Dendritic cell treated with granulocyte-macrophage colony-stimulating factor and Interleukin-4, amounts not matched to agents 40 ng/mL and 50 ng/mL, for 4 days (primary cell): ENCODE measurements at regions not wholly inside any gene's neighbourhood (a gene's known extent, or its start where the extent isn't known, plus 50 kb on each side); places are given as distances from the start of the nearest gene placed in this dataset.

Experiments
- H3K27ac Mint-ChIP-seq: one replicate; pipeline ENCODE4 v1.8.0; 2022; ENCODE audit warnings: mild to moderate bottlenecking, mixed read lengths
- H3K27me3 Mint-ChIP-seq: one replicate; pipeline ENCODE4 v1.8.0; 2022; ENCODE audit warnings: mild to moderate bottlenecking, mixed read lengths
- H3K36me3 Mint-ChIP-seq: one replicate; pipeline ENCODE4 v1.8.0; 2022; ENCODE audit warnings: low read depth, mixed read lengths
- H3K4me1 Mint-ChIP-seq: one replicate; pipeline ENCODE4 v1.8.0; 2022; ENCODE audit warnings: low read depth, mixed read lengths
- H3K4me3 Mint-ChIP-seq: one replicate; pipeline ENCODE4 v1.8.0; 2022; ENCODE audit warnings: mild to moderate bottlenecking, moderate library complexity, mixed read lengths
- H3K9me3 Mint-ChIP-seq: one replicate; pipeline ENCODE4 v1.8.0; 2022; ENCODE audit warnings: mixed read lengths
- intact Hi-C: fragments of 100-400 bp; cut with micrococcal nuclease; formaldehyde crosslinking; loops from one replicate; pipeline ENCODE4 v1.15.0; 2022

GRCh38 chr21:22710721-22711120 lies 1712.5 kb downstream of the NCAM2 start:
- intact Hi-C loops, result no loop called here
- Mint-ChIP-seq H3K9me3 (peaks cover 9% of the 10 kb centered on the region), H3K27me3 (no peaks in the 10 kb centered on the region), H3K27ac (no peak overlapping the region), H3K4me1 (no peaks in the 10 kb centered on the region), H3K4me3 (no peak overlapping the region), H3K36me3 (no peaks in the 10 kb centered on the region)

- Mint-ChIP-seq H3K27ac (no peak overlapping the region), H3K27me3 (no peaks in the 10 kb centered on the region), H3K9me3 (peaks cover 16% of the 10 kb centered on the region), H3K4me1 (no peaks in the 10 kb centered on the region), H3K4me3 (no peak overlapping the region), H3K36me3 (no peaks in the 10 kb centered on the region)
- intact Hi-C loops, result no loop called here
Measured at GRCh38 chr21:22711636-22712035, 1713.4 kb downstream of the NCAM2 start.

- H3K4me1 Mint-ChIP-seq, result no peaks in the 10 kb centered on the region
- H3K27ac Mint-ChIP-seq, result no peak overlapping the region
- intact Hi-C loops, result no loop called here
- H3K9me3 Mint-ChIP-seq, result peaks cover 39% of the 10 kb centered on the region
- H3K4me3 Mint-ChIP-seq, result no peak overlapping the region
- H3K36me3 Mint-ChIP-seq, result no peaks in the 10 kb centered on the region
- H3K27me3 Mint-ChIP-seq, result no peaks in the 10 kb centered on the region
Measured at GRCh38 chr21:22725436-22725835, 1727.2 kb downstream of the NCAM2 start.

GRCh38 chr21:22728091-22728490 lies 1729.9 kb downstream of the NCAM2 start:
- Mint-ChIP-seq H3K36me3 (no peaks in the 10 kb centered on the region), H3K9me3 (peaks cover 60% of the 10 kb centered on the region), H3K27me3 (no peaks in the 10 kb centered on the region), H3K27ac (no peak overlapping the region), H3K4me3 (no peak overlapping the region), H3K4me1 (no peaks in the 10 kb centered on the region)
- intact Hi-C loops, result no loop called here

- intact Hi-C loops, result no loop called here
- no peak overlapping the region for H3K4me3 Mint-ChIP-seq
- H3K4me1 Mint-ChIP-seq, result no peaks in the 10 kb centered on the region
- no peaks in the 10 kb centered on the region for H3K36me3 Mint-ChIP-seq
- no peak overlapping the region for H3K27ac Mint-ChIP-seq
- H3K27me3 Mint-ChIP-seq, result no peaks in the 10 kb centered on the region
- H3K9me3 Mint-ChIP-seq, result peaks cover 14% of the 10 kb centered on the region
Measured at GRCh38 chr21:22743085-22743484, 1744.9 kb downstream of the NCAM2 start.

- Mint-ChIP-seq H3K4me1 (no peaks in the 10 kb centered on the region), H3K4me3 (no peak overlapping the region), H3K36me3 (no peaks in the 10 kb centered on the region), H3K27me3 (no peaks in the 10 kb centered on the region), H3K27ac (no peak overlapping the region), H3K9me3 (no peaks in the 10 kb centered on the region)
- intact Hi-C loops, result no loop called here
Measured at GRCh38 chr21:22754746-22755145, 1756.5 kb downstream of the NCAM2 start.

- Mint-ChIP-seq H3K36me3 (no peaks in the 10 kb centered on the region), H3K27me3 (no peaks in the 10 kb centered on the region), H3K4me1 (no peaks in the 10 kb centered on the region), H3K27ac (no peak overlapping the region), H3K9me3 (no peaks in the 10 kb centered on the region), H3K4me3 (no peak overlapping the region)
- intact Hi-C loops, result no loop called here
Measured at GRCh38 chr21:22758478-22758877, 1760.3 kb downstream of the NCAM2 start.

- Mint-ChIP-seq H3K27me3 (no peaks in the 10 kb centered on the region), H3K9me3 (no peaks in the 10 kb centered on the region), H3K4me3 (no peak overlapping the region), H3K27ac (no peak overlapping the region), H3K36me3 (no peaks in the 10 kb centered on the region), H3K4me1 (no peaks in the 10 kb centered on the region)
- intact Hi-C loops, result no loop called here
Measured at GRCh38 chr21:22762463-22762862, 1764.3 kb downstream of the NCAM2 start.

- Mint-ChIP-seq H3K27ac (no peak overlapping the region), H3K27me3 (no peaks in the 10 kb centered on the region), H3K4me3 (no peak overlapping the region), H3K36me3 (no peaks in the 10 kb centered on the region), H3K4me1 (no peaks in the 10 kb centered on the region), H3K9me3 (no peaks in the 10 kb centered on the region)
- intact Hi-C loops, result no loop called here
Measured at GRCh38 chr21:22763442-22763841, 1765.2 kb downstream of the NCAM2 start.

- Mint-ChIP-seq H3K27me3 (no peaks in the 10 kb centered on the region), H3K27ac (no peak overlapping the region), H3K36me3 (no peaks in the 10 kb centered on the region), H3K4me3 (no peak overlapping the region), H3K9me3 (no peaks in the 10 kb centered on the region), H3K4me1 (no peaks in the 10 kb centered on the region)
- intact Hi-C loops, result no loop called here
Measured at GRCh38 chr21:22764222-22764621, 1766.0 kb downstream of the NCAM2 start.

- H3K4me1 Mint-ChIP-seq, result no peaks in the 10 kb centered on the region
- intact Hi-C loops, result loop anchor here (2.0 kb wide), 1 partner anchor 1793 kb away; the partner anchor contains the start of gene NCAM2
- H3K36me3 Mint-ChIP-seq, result no peaks in the 10 kb centered on the region
- H3K27ac Mint-ChIP-seq, result no peak overlapping the region
- H3K27me3 Mint-ChIP-seq, result no peaks in the 10 kb centered on the region
- no peaks in the 10 kb centered on the region for H3K9me3 Mint-ChIP-seq
- H3K4me3 Mint-ChIP-seq, result no peak overlapping the region
Measured at GRCh38 chr21:22791376-22791775, 1793.2 kb downstream of the NCAM2 start.

GRCh38 chr21:22791986-22792560 lies 1793.9 kb downstream of the NCAM2 start:
- Mint-ChIP-seq H3K27ac (no peak overlapping the region), H3K4me3 (no peak overlapping the region), H3K9me3 (no peaks in the 10 kb centered on the region), H3K4me1 (no peaks in the 10 kb centered on the region), H3K36me3 (no peaks in the 10 kb centered on the region), H3K27me3 (no peaks in the 10 kb centered on the region)
- intact Hi-C loops, result loop anchor here (2.0 kb wide), 1 partner anchor 1793 kb away; the partner anchor contains the start of gene NCAM2

- Mint-ChIP-seq H3K9me3 (no peaks in the 10 kb centered on the region), H3K36me3 (no peaks in the 10 kb centered on the region), H3K4me3 (no peak overlapping the region), H3K27me3 (no peaks in the 10 kb centered on the region), H3K4me1 (no peaks in the 10 kb centered on the region), H3K27ac (no peak overlapping the region)
- intact Hi-C loops, result no loop called here
Measured at GRCh38 chr21:22795091-22795490, 1796.9 kb downstream of the NCAM2 start.

- Mint-ChIP-seq H3K9me3 (no peaks in the 10 kb centered on the region), H3K4me1 (no peaks in the 10 kb centered on the region), H3K36me3 (no peaks in the 10 kb centered on the region), H3K4me3 (no peak overlapping the region), H3K27me3 (no peaks in the 10 kb centered on the region), H3K27ac (no peak overlapping the region)
- intact Hi-C loops, result no loop called here
Measured at GRCh38 chr21:22795644-22796043, 1797.4 kb downstream of the NCAM2 start.

- no peak overlapping the region for H3K4me3 Mint-ChIP-seq
- H3K9me3 Mint-ChIP-seq, result no peaks in the 10 kb centered on the region
- no peaks in the 10 kb centered on the region for H3K36me3 Mint-ChIP-seq
- no peaks in the 10 kb centered on the region for H3K27me3 Mint-ChIP-seq
- H3K4me1 Mint-ChIP-seq, result no peaks in the 10 kb centered on the region
- no peak overlapping the region for H3K27ac Mint-ChIP-seq
- intact Hi-C loops, result no loop called here
Measured at GRCh38 chr21:22796147-22796546, 1797.9 kb downstream of the NCAM2 start.
